Middle frontal gyrus (tissue), 1 donor: ENCODE measurements at regions not wholly inside any gene's neighbourhood (a gene's known extent, or its start where the extent isn't known, plus 50 kb on each side); places are given as distances from the start of the nearest gene placed in this dataset.
"Not testable (repeated sequence)": the region's sequence is repeated elsewhere in the genome, so short reads cannot be mapped to it uniquely, and the experiment has no call there.

Experiments used
- DNase-seq: peaks from one replicate; pipeline ENCODE4 v3.0.0-alpha.2; 2015; ENCODE audit warnings: low spot score; ENCODE audit errors: extremely low spot score

DNA sequence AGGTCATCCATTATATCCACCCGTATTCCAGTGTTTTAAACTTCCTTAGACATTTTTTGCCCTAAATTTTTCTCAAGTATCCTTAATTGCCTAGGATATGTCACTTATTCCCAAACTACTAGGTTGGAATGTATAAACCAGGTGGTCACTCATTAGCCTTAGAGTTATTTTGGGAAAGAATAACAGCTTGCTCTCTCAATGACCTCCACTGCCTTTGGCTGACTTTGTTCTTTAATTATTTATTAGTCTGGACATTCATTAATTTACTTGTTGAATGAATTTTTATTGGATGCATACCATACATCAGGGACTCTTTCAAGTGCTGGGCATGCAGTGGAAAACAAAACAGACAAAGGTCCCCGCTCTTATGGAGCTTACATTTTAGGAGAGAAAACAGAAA is 609.3 kb upstream of the IGFBP7 start:
- DNase-seq, result no peak

DNA sequence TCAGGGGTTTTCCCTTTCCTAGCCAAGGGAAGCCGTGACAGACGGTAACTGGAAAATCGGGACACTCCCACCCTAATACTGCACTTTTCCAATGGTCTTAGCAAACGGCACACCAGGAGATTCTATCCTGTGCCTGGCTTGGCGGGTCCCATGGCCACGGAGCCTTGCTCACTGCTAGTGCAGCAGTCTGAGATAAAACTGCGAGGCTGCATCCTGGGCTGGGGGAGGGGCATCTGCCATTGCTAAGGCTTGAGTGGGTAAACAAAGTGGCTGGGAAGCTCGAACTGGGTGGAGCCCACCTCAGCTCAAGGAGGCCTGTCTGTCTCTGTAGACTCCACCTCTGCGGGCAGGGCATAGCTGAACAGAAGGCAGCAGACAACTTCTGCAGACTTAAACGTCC is 604.1 kb upstream of the IGFBP7 start:
- DNase-seq, result not testable (repeated sequence)

DNA sequence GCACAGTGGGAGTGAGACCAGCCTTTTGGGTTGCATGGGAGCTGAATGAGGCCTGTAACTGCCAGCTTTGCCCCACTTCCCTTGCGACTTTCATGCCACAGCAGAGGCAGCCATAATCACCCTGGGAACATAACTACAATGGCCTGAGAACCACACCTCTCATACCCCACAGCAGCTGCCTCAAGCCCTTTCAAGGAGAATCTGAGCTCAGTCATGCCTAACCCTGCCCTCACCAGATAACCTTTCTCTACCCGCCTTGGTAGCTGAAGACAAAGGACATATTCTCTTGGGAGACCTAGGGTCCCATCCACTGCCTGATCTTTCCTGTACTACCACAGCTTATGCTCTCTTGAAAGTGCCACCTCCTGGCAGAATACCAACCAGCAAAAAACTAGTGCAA is 599.9 kb upstream of the IGFBP7 start:
- DNase-seq, result no peak

DNA sequence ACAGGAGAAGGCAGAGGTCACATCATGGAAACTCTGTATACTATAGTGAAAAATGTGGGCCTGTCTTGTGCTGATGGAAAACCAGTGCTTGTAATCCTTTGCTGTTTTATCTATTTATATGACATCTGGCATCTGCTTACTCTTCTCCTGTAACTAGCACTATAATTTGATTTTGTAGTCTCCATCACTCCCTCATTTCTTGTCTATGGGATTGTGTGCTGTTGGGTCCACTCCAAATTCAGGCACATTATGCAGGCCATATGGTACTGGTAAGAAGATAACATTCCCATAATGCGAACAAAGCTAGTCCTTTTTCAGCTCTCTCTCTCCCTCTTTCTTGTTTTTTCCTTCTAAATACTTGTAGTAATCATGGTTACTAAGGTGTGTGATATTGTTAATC is 581.2 kb upstream of the IGFBP7 start:
- DNase-seq, result no peak

DNA sequence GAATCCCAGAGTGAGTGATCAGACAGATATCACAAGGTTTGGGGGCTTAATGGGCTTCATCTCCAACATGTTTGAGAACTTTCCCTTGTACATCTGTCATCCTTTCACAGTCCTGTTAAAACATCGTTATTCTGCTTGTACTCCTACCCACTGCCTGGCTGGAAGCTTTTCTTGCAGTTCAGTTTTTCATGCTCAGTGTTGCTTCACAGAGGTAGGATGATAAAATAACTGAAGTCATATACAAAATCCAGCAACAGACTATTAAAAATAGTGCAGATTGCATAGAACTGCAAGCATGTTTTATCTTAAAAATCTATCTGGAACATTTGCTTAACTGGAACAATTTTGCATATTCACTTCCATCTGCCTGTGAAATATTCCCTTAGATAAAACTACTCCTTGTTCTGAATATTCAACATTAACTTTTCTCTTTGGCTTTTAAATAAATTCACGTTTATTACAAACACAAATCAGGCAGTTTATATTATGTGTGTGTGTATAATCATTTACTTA is 579.6 kb upstream of the IGFBP7 start:
- peak; percentile 14 for DNase-seq

DNA sequence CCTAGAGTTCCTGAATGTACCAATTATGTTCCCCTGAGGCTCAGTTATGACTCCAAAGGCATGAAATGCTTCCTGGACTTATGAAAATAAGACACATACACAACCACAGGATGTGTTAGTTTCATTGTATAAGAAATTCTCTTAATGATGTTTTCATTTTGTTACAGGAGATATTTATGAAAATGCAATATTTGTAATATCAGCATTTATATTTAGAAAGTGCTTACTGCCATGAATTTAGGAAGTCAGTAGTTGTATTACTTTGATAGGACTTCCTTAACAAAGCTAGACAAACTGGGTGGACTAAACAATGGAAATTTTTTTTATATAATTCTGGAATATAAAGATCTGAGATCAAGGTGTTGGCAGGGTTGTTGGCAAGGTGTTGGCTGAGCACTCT is 572.1 kb upstream of the IGFBP7 start:
- DNase-seq, result no peak

DNA sequence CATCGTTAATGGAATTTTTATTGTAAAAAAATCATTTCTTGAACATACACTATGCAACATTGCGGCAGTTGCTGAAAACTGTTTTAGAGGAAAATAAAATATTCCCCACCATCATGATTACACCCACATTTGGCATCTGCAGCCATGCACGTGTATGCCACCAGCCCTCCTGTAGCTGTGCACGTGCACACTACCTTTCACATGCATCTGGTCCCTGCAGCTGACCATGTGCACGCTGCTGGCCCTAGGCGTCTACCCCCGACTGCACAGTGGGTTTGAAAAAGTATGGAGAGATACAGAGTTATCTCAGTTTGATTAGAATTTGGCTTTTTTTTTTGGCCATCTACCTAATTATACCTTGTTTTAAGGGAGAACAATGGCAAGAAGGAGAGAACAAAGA is 569.8 kb upstream of the IGFBP7 start:
- no peak for DNase-seq

DNA sequence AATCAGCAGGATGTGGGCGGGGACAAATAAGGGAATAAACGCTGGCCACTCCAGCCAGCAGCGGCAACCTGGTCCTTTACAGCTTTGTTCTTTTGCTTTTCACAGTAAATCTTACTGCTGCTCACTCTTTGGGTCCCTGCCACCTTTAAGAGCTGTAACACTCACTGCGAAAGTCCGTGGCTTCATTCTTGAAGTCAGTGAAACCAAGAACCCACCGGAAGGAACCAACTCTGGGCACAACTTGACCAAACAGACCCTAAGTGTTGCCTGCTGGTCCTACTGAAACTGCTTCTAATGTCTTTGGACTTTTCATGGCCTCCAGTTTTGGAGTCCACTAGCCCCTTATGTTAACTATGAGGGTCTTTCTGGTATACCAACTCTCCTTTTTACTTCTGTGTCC is 566.2 kb upstream of the IGFBP7 start:
- DNase-seq, result no peak

DNA sequence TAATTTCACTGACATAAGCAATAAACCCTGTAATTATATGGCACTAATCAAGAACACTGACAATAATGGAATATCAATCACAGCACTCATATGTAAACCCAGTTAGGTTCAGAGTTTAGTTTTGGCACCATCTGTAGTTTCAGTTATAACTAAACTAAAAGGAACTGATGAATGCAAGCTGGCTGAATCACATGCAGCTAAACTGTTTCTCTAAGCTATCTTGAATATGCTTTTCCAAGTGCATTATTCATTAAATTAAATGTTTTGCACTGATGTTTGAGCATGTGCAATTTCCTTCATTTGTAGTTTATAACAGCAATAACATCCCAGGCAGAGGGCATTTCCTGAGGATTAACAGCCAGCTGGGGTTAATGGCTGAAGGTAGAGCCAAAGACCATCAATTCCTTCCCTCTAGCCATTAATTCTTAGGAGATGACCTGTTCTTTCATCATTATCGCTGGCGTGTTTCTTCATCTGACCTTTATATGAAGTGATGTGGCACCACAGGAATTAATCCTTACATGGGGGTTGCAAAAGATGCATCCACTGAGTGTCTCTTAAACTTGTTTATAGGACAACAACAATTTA is 562.8 kb upstream of the IGFBP7 start:
- DNase-seq, result no peak

DNA sequence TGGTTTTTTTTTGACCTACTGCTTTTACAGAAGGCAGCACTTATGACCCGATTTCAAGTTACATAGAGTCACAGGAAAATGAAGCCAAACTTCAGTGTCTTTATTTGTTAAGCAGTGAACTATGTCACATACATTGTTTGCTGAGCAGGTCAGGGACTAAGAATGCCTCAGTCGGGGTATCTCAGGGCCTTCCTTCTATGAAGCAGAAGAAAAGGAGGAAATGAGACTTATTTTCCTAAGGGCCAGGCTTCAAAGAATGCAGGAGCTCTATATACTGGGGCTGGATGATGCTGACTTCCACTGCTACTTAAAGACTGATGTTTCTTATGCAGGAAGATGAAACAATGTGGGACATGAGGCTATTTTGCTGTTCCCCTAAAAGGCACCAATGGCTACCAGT is 558.4 kb upstream of the IGFBP7 start:
- DNase-seq, result no peak

DNA sequence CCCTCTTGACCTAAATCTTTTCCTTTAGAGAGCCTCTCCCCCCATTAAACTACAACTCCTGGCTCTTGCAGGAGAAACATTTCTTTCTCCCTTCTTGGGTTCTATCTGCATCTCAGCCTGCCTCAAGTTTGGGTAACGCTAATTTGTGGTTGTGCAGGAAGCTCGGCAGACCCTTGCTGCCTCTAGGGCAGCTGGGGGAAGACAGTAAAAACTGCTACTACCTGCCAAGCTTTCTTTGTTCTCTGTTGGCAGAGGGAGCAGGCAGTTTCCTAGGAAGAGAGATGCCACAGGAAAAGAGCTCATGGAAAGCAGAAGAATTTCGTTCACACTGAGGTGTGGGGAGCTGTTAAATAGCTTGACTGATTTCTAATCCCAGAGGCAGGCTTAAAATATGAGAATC is 555.6 kb upstream of the IGFBP7 start:
- no peak for DNase-seq

DNA sequence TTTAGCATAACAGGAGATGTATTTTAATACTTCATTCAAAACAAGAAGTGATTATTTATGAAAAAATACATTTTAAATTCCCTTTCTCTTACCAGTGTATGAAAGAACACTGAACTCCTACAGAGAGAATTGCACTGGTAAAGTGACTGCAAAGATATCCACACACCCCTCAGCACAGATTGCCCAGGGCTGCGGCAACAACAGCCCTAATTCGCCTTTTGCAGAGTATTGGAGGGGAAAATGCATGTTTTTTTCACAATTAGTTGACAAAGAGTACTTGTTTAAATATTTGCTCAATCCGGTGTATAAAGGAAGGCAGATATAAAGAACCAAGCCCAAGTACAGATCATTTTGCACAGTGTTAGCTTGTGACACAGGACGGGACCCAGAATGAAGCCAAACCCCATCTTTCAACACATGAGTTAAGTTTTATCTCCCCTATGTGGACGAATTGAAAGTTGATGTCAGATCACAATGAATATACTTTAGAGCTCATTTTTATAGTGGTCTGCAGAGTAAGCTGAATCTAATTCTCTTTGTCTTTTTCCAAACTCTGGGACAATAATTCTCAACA is 551.4 kb upstream of the IGFBP7 start:
- no peak for DNase-seq

DNA sequence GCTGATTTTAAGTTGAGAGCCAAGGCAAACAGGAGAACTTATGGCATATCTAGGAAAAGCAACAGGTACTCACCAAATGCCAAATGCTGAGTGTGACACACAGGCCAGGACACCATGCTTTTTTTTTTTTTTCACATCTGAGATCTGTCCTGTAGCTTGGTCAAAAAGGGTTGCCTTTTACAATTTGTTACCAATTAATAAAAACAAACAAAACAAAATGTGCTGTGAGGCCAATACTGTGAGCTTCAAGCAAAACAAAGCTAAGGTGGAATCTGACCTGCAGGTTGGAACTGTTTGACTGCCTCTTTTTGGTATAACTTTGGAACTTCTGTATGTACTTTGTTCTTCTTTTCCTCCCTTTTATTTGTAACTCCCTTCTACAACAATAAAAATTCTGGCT is 548.5 kb upstream of the IGFBP7 start:
- DNase-seq, result no peak

DNA sequence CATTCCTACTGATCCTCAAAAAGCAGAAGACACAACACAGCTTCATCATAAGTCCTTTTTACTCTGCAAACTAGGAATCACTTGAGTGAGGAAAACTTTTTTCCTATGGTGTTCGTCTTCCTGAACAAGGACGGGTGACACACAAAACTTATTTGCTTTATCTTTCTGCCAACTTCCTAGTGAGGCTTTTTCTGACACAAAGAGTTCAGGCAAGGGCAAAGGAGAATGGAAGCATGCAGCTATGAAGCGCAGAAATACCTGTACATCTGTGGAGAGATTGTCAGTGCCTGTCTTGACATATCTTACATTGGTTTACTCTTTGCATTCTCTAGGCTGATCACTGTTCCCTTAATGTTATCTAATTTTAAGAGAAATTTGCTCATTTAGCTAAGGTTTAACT is 548.0 kb upstream of the IGFBP7 start:
- no peak for DNase-seq

DNA sequence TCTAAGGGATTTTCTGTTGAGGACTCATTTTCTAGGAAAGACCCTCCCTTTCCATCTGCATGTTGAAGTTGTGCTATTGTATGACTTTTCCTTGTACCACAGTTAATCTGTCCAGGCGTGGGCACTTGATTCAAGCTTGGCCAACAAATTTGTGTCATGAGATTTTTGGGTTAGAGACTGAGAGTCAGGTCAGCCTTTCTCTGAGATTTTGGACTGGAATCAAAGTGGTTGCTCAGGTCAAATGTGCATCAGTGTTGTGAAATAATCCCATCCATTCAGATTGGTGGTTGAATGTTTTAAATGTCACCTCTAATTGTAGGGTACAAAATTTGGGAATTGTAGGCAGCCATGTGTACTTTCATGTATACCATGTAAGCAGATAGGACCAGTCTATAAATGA is 545.2 kb upstream of the IGFBP7 start:
- no peak for DNase-seq

DNA sequence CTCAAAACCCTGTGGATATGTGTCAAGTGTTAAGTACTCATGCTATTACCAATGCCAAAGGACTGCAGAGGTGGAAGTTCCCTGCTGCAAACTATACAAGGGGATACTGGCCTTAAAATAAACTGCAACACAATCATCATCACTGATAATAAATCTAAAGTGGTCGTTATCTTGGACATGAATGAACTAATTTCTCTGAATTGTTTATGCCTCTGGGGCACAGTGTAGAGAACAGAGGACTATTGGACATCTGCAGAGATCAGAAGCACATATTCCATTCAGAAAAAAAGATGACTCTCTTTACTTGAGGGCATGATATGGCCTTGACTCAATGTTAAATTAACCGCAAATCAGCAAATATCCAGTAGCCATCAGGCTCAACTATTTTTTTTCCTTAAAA is 542.6 kb upstream of the IGFBP7 start:
- no peak for DNase-seq

DNA sequence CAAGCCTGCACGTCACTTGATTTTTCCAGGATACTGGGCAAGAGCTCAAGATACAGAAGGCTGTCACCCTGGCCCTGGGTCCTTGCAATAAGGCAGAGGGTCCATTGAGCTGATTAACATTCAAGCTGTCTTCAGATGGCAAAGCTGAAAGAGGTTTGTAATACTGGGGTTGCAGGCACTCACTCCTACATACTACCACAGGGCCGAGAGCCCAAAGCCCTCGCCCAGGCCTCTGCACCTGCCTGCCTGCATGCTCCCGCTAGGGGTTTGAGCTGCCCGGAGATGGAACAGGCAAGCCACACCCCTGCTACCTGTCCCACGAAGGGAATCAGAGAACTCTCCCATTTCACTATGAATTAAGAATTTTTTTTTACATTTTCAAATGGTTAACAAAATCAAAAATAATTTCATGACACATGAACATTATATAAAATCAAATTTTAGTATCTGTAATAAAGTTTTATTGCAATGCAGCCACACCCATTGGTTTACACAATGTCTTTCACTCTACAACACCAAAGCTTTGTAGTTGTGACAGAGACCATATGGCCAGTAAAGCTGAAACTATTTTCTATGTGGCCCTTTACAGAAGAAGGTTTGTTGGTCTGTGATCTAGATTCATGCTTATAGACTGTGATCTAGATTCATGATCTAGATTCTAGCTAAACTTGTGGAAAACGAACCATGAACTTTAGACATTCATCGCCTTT is 530.4 kb upstream of the IGFBP7 start:
- DNase-seq, result no peak

DNA sequence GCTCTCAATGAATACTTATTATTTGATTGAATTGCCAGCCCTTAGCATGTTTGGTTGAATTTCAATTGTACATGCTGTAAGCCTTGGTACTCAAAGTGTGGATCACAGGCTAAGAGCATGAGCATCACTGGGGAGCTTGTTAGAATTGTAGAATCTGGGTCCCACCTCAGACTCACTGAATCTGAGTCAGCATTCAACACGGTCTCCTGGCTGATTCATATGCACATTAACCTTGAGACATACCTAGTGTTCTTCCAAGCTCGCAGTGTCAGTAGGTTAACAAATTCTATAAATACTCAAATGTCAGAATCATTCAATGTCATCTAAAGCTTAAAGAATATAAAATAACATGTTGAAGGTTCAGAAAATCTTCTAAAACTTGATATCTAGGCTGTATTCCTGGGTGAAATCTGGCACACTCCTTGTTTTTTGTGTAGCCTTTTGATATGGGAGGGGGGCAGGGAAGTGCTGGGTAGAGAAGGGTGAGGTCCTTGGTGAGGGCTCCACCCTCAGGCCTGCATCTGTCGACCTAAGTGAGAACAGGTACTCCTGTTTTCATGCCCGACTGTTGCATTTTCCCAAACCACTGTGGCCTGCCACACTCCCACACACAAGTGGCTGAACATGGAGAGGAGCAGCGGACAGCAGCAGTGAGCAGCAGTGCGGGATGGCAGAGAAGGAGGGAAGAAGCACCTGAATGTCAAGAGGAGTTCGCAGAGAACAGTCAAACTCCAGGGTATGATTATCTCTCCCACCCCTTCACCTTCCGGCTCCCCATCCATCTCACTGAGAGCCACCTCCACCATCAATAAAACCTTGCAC is 529.6 kb upstream of the IGFBP7 start:
- no peak for DNase-seq

DNA sequence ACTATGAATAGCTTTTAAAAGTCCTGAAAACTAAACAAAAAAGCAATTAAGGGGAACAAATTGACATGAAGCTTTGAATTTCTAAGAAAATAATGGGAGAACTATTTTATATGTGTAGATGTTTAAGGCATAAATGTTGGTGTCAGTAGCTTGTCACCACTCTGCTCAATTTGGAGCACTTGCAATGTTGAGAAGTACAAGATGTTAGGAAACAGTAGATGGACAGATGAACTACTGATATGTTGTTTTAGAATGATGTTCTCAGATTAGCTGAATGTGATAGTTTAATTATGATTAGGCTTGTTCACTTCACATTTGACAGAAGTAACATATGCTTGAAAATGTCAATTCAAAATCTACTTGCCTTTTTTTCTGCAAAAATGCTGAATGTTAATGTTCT is 525.7 kb upstream of the IGFBP7 start:
- DNase-seq, result no peak

DNA sequence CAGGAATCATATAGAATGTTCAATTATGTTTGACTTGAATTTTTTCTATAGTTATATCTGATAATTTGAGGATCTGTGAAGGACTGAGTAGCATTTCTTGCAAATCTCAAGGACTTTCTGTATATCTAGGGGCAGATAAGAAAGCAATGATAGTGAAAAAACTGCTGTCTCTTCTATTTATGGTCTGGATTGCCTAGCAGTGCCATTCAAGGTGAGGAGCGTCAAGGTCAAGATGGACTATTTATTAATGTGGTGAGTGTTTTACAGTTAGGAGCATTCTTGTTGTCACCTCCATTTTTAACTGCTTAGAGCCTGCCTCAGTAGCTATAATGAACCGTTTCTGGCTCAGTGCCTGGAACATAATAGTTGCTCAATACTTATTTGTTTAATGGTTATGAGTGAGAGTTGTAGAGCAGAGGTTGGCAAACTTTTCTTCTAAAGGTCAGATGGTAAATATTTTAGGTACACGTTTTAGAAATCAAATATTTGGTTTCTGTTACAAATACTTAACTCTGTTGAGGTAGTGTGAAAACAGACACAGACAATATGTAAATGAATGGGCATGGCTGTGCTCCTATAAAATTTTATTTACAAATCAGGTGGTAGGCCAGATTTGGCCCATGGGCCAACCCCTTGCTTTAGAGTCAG is 523.2 kb upstream of the IGFBP7 start:
- no peak for DNase-seq

DNA sequence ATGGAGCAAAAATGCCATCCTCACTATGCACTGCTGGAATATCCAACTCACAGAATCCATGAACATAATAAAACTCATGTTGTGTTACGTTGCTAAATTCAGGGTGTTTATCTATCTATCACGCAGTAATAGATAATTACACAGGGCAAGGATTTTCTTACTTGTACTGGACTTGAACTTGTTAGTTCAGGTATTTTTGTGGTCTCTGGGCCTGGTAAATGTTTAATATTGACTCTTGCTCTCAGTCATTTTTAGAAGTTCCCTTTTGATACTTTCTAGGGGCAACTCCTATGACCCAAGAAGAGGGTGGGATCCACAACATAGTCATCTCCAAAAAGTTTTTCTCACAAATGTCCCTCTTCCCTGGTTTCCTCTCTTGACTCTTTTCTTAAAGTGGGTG is 522.4 kb upstream of the IGFBP7 start:
- no peak for DNase-seq

DNA sequence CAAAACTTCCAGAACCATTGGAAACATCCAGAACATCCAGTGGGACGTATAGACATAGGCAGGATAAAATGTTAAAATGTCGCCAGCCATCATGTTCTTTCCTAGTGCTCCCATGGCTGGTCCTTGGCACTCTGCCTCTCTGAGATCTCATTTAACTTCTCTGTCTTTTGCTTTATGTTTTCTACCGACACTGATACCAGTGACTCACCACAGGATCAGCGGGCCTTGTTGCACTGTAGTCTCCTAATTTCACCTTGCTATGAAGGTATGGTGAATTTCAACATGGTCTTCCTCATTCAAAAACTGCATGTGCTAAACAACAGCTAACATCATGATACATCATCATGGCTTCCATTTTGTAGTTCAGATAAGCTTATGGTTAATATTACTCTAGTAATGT is 521.0 kb upstream of the IGFBP7 start:
- DNase-seq, result no peak
